HS-5 (cell line): ENCODE measurements at regions not wholly inside any gene's neighbourhood (a gene's known extent, or its start where the extent isn't known, plus 50 kb on each side); places are given as distances from the start of the nearest gene placed in this dataset.
"Not testable (repeated sequence)": the region's sequence is repeated elsewhere in the genome, so short reads cannot be mapped to it uniquely, and the experiment has no call there.

Experiments
- DNase-seq: peaks from one replicate; pipeline ENCODE4 v3.0.0-alpha.2; 2012; ENCODE audit warnings: low read depth

DNA sequence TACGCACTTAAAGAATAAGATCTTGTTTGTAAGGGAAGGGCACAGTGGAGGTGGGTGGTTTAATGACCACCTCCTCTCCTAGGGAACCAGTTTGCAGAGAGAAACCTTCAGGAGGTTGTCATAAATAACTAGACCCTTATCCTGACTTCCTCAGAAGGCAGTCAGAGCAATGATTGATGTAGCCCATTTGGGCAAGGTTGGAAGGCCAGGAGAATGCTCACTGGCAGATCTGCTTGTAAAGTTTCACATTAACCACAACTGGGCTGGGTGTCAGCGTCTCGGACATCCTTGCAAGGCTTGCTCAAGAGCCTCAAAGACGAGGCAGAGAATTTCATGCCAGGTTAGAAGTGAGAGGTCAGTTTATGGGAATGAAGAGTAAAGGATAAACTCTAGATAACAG, 87.6 kb upstream of the TRABD2B start:
- DNase-seq: no peak

- no peak for DNase-seq
Observed at GRCh38 chr1:48082271-48082962, 85.2 kb upstream of the TRABD2B start.

DNA sequence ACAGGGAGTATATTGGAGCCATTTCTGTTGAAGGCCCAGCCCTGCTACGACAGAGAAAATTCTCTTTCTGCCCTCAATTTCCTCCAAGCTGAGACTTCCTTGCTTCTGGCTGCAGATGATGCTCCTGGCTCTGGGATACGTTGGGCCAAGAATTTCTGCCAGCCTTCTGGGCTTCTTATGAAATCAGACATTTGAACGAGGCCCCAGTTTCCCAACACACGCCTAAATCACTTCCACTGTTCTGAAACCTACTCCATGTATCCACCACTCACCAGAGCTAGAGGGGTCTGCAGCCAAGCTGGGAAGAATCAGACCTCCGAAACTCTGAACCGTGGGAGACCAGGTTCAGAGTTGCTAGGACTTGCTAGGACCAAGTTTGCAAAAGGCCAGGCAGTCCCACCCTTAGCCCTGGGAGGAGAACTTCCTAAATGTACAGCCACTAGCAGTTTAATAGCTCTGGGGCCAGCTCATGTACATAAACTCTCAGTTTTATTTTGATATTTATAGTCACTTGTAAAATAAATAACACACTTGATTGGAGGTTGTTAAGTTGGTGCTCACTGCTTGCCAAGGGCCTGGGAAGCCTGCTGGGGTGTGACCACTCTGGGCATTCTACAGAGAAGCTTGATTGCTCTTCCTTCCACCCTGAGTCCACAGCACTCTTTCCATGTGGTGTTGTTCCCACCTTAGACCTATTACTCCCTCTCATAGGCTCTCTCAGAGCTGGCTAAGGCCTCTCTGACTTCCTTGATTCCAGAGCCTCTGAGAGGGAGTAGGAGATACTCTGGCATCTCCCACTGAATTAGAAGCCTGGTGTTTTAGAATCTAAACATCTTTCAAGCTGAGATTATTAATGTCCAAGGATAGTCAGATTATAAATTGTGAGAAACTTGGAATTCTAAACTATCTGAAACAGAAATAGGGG, 83.4 kb upstream of the TRABD2B start:
- DNase-seq: no peak

GRCh38 chr1:48079096-48079495, 81.9 kb upstream of the TRABD2B start:
- DNase-seq: no peak

GRCh38 chr1:48077795-48078222, 80.6 kb upstream of the TRABD2B start:
- no peak for DNase-seq

- no peak for DNase-seq
Observed at GRCh38 chr1:48076017-48076416, 78.8 kb upstream of the TRABD2B start.

DNA sequence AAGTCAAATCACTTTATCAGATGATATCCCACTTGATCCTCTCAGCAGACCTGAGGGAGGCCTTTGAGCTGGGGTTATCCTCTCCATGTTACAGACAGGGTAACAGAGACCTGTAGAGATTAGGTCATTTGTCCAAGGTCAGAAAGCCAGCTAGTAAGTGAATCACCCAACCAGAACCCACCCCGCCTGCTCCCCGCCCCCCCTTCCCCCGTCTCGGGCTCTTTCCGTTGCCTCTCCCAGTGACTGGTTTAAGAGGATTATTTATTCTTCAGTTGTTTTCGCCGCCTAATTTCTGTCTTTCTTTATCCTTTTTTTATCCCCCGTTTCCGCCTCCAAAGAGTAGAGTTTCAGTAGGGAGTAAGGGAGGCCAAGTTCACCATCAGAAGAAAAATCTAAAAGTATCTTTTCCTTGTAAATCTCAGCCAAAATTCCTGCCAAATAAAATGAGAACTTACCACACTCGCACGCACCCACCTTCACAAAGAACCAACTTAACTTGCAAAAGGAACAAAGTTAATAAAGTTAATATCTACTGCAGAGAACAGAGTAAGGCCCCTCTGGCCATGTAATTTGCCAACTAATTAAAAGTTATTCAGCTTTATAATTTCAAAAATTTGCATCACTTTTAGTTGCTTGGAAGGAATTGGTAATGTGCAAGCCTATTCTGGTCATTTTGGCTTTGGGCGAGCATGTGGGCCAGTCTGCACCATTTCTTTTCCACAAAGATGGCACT, 76.8 kb upstream of the TRABD2B start:
- no peak for DNase-seq

- no peak for DNase-seq
Observed at GRCh38 chr1:48071513-48071912, 74.3 kb upstream of the TRABD2B start.

DNA sequence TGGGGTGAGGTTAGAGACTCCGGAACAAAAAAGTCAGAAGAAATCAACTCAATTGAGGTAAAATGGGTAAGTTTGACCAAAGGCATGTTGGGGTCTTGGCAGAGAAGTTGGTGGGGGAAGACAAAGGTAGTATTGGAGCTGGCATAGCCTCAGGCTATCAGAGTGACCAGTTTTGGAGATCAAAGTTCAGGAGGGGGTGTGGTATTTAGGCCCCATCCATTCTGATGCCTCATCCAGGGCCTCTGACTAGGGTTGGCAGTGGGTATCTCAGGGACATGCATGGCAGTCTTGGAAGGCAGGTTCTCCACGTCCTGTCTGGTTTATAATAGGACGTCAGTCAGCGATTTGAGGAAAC, 73.2 kb upstream of the TRABD2B start:
- no peak for DNase-seq

- no peak for DNase-seq
Observed at GRCh38 chr1:48069662-48070395, 72.6 kb upstream of the TRABD2B start.

- no peak for DNase-seq
Observed at GRCh38 chr1:48068206-48068605, 71.0 kb upstream of the TRABD2B start.

DNA sequence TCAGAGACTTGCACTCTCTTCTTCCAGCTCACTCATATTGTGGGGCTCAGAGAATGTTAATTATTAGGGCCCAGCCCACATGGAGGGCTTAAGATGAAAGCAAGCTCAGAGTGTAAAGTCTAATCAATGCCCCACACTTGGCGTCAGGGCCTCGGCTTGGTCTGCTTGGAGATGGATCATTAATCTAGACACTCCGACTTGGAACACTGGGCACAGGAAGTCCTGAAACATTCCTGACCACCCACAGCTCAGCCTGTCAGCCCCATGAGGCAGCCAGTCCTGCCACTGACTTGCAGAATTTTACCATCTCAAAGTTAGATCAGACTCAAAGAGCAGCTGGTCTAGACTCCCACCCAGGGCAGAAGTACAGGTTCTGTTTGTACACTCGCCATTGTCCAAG, 69.8 kb upstream of the TRABD2B start:
- no peak for DNase-seq

GRCh38 chr1:48064693-48065092, 67.5 kb upstream of the TRABD2B start:
- not testable (repeated sequence) for DNase-seq

GRCh38 chr1:48062353-48062752, 65.2 kb upstream of the TRABD2B start:
- DNase-seq: no peak

- DNase-seq: no peak
Observed at GRCh38 chr1:48061162-48062136, 64.3 kb upstream of the TRABD2B start.

DNA sequence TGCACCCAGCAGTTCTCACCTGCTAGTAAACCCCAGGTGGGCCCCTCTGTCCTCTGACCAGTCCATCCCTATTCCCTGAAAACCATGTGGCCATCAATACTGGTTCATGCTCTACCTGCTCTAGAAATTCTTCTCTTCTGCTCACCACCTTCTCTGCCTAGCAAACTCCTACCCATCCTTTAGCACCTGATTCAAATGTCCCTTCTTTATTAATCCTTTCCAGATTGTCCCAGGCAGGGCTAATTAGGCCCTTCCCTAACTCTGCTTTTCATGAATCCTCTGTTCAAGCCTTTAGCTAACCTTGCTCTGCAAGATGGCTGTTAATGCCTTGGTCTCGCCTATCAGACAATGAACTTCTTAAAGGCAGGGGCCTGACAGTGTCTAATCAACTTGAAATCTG, 62.1 kb upstream of the TRABD2B start:
- no peak for DNase-seq

DNA sequence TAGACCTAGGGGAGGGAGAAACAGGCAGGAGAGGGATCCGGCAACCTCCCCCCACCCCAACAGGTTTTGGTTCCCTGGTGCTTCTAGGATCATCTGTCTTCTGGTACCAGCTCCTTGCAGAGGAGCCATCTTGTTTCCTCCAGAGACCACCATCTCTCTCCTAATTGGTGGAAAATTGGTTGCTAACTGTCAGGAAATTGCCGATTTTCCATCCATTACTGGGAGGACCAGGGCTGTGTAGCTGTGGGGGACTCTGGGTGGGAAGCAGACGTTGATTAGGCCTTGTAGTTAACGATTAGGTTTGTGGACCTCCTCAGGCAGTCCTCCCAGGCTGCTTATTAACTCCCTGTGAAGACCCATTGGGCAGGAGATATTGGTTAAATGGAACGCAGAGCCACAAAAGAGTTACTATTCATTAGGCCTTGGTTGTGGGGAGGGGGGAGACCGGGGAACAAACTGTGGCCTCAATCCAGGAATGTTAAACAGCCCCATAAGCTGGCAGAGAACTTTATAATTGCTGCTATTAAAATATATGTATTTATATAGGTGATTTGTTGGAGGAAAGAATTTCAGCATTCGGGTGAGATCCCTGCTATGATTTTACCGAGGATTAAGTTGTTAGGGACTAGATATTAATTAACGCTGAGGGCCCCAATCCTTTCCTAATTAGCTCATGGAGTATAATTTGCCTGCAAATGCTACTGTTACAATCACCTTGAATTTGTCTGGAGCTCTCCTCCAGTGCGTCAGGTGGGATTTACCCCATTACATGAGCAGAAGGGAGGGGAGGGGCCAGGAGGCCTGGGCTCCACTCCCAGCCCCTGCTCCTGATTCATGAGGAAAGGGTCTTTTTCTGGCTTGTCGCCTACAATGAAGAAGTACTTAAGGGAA, 61.2 kb upstream of the TRABD2B start:
- no peak for DNase-seq

DNA sequence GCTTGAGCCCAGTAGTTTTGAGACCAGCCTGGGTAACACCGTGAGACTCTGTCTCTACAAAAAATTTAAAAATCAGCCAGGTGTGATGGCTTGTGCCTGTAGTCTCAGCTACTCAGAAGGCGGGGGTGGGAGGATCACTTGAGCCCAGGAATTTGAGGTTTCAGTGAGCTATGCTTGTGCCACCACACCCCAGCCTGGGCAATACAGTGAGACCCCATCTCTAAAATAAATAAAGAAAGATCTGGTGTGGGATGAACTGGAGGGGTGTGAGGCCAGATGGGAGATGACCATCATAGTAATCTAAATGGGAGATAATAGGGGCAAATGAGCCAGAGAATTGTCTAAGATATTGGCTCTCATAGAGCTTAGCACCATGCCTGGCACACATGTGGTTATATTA, 60.1 kb upstream of the TRABD2B start:
- DNase-seq: no peak

DNA sequence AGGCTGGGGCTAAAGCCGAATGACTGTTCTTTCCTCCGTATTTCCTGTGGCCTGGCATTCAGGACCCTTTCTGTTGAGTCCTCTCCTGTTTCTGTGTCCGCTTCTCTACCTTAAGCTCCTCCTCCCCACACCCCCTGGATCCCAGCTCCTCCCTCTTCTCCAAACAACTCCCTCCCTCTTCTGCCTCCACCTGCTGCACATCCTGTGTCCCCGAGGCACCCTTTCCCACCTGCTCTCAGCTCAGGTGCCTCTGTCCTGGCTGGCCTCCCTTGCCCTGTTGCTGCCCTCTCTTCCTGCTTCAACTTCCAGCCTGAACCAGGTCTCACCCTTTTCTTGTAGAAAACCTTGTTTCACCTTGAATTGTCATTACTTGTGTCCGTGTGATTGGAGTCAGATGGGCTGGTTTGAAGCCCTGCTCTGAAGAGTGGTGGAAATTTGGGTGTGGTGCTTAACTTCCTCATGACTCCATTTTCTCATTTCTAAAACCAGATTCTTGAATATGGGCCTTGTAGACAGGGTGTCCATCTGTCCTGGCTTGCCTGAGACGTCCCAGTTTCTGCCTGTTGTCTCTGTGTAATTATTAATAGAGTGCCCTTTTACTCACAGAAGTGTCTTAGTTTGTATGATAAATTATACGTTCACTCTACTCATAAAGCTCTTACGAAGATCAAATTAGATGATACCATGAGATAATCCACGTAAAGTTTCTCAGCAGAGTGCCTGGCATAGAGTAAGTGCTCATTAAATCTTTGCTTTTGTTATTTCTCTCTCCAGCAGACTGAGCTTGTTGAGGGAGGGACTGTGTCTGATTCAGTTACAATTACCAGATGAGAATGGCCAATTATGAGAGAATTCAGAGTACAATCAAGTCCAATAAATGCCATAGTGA, 58.9 kb upstream of the TRABD2B start:
- DNase-seq: no peak
